ENCODE measurements at regions not wholly inside any gene's neighbourhood (a gene's known extent, or its start where the extent isn't known, plus 50 kb on each side); places are given as distances from the start of the nearest gene placed in this dataset.

DNA sequence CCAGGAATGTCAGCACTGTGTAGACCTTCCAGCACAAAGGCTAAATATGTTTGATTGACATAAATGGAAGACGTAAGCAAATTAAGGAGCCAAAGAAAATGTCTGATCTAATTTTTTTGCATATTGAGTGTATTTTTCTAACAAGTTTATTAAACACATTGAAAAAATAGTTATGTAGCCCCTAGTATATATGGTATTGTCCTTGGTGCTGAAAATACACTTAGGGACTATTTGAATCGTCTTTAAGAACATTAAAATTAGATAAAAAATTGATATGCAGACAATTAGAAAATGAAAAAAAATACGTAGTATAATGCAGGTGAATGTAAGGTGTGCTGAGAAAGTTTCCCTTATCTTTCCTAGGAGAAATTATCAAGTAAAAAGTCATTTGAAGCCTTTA is 337.0 kb downstream of the OMA1 start:
- POLR2A ChIA-PET, result no interaction called here
- no peak for ATAC-seq

More for the DNA sequence above, 337.0 kb downstream of the OMA1 start:
- no peak for FAIRE-seq
- Histone ChIP-seq H3K9me3 (replicated peaks; ENCODE audit: control insufficient read depth, insufficient read depth, low read length) (no peaks in the 10 kb centered on the region; the same call in 2 of the 3 replicates), H2AFZ (ENCODE audit: control insufficient read depth, low read depth, low read length) (no peak overlapping the region), H3K4me1 (ENCODE audit: control insufficient read depth, insufficient read depth, low read length) (no peaks in the 10 kb centered on the region), H3K27ac (ENCODE audit: control insufficient read depth, insufficient read depth) (no peak overlapping the region), H3K27me3 (replicated peaks in 1 of 2; ENCODE audit: control insufficient read depth in 2 of 2, insufficient read depth in 2 of 2, low read length in 1 of 2) (no peaks in the 10 kb centered on the region), H3K79me2 (ENCODE audit: control insufficient read depth, insufficient read depth, low read length) (no peaks in the 10 kb centered on the region), H3K9ac (ENCODE audit: control insufficient read depth, insufficient read depth, low read length) (no peak overlapping the region), H3K36me3 (ENCODE audit: control insufficient read depth in 2 of 2, insufficient read depth in 2 of 2, low read length in 1 of 2) (no peaks in the 10 kb centered on the region), H3K4me3 (no peak overlapping the region), H3K4me2 (ENCODE audit: control insufficient read depth, insufficient read depth) (no peak overlapping the region), H4K20me1 (ENCODE audit: control insufficient read depth, insufficient read depth) (no peaks in the 10 kb centered on the region)
- ChIA-PET RAD21 (ENCODE audit: unreplicated experiment) (no interaction called here), CTCF (no interaction called here), SMC1A (ENCODE audit: uncharacterized antibody, unreplicated experiment) (interaction anchor here (1.6 kb wide), 1 partner anchor 35 kb away, joined by 3 read pairs; no protein-coding TSS in a partner anchor)
- 20% methylated on average over 3 of the region's 3 CpGs for WGBS (ENCODE audit: insufficient coverage, insufficient replicate concordance, low lambda C conversion rate, missing lambda C conversion rate)
- in situ Hi-C loops (cut with MboI), result no loop called here
- no TSS peak for BruUV-seq (replicated peaks)
- TF ChIP-seq IRF3 (IDR thresholded peaks at IDR 0.05) (no peak), RFX5 (IDR thresholded peaks at IDR 0.05; ENCODE audit: low read depth, low read length) (no peak), NRF1 (conservative IDR thresholded peaks at IDR 0.05; ENCODE audit: low read depth, low read length) (no peak), FOXK2 (IDR thresholded peaks at IDR 0.05) (no peak), MYB (IDR thresholded peaks at IDR 0.05; ENCODE audit: borderline replicate concordance, low read depth, low read length) (no peak), BACH1 (IDR thresholded peaks at IDR 0.05; ENCODE audit: borderline replicate concordance) (no peak)
- TF ChIP-seq, protein P1, sequence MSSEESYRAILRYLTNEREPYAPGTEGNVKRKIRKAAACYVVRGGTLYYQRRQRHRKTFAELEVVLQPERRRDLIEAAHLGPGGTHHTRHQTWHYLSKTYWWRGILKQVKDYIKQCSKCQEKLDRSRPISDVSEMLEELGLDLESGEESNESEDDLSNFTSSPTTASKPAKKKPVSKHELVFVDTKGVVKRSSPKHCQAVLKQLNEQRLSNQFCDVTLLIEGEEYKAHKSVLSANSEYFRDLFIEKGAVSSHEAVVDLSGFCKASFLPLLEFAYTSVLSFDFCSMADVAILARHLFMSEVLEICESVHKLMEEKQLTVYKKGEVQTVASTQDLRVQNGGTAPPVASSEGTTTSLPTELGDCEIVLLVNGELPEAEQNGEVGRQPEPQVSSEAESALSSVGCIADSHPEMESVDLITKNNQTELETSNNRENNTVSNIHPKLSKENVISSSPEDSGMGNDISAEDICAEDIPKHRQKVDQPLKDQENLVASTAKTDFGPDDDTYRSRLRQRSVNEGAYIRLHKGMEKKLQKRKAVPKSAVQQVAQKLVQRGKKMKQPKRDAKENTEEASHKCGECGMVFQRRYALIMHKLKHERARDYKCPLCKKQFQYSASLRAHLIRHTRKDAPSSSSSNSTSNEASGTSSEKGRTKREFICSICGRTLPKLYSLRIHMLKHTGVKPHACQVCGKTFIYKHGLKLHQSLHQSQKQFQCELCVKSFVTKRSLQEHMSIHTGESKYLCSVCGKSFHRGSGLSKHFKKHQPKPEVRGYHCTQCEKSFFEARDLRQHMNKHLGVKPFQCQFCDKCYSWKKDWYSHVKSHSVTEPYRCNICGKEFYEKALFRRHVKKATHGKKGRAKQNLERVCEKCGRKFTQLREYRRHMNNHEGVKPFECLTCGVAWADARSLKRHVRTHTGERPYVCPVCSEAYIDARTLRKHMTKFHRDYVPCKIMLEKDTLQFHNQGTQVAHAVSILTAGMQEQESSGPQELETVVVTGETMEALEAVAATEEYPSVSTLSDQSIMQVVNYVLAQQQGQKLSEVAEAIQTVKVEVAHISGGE (CRISPR knock-in tag; IDR thresholded peaks at IDR 0.05), result no peak
- TF ChIP-seq, protein P2, sequence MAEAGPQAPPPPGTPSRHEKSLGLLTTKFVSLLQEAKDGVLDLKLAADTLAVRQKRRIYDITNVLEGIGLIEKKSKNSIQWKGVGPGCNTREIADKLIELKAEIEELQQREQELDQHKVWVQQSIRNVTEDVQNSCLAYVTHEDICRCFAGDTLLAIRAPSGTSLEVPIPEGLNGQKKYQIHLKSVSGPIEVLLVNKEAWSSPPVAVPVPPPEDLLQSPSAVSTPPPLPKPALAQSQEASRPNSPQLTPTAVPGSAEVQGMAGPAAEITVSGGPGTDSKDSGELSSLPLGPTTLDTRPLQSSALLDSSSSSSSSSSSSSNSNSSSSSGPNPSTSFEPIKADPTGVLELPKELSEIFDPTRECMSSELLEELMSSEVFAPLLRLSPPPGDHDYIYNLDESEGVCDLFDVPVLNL (IDR thresholded peaks at IDR 0.05; ENCODE audit: low read depth, low read length), result no peak
- no peak for DNase-seq (ENCODE audit: low read depth, low spot score)
- intact Hi-C loops (cut with micrococcal nuclease; ENCODE audit: unreplicated experiment), result no loop called here

Data from GM12878 (cell line).